Activated T-cell treated with anti-CD3 and anti-CD28 coated beads, Interleukin-2, amount 50 U/mL, for 4 hours (primary cell): ENCODE measurements at regions not wholly inside any gene's neighbourhood (a gene's known extent, or its start where the extent isn't known, plus 50 kb on each side); places are given as distances from the start of the nearest gene placed in this dataset.

Experiments
- ATAC-seq, 2 donors: fragments of 200-7000 bp; cut with Tn5 transposase; one replicate each; pipeline ENCODE4 v1.10.0; 2021
- DNase-seq: peaks from one replicate; pipeline ENCODE4 v3.0.0-alpha.2; 2020
- H3K27me3 Mint-ChIP-seq: one replicate; pipeline ENCODE4 v1.8.0; 2021; ENCODE audit warnings: low read depth, mixed read lengths
- H3K36me3 Mint-ChIP-seq: one replicate; pipeline ENCODE4 v1.8.0; 2022; ENCODE audit warnings: mixed read lengths; ENCODE audit not compliant: insufficient read depth
- H3K4me1 Mint-ChIP-seq: one replicate; pipeline ENCODE4 v1.8.0; 2021; ENCODE audit warnings: low read depth, mixed read lengths
- H3K4me3 Mint-ChIP-seq: one replicate; pipeline ENCODE4 v1.8.0; 2021; ENCODE audit warnings: mild to moderate bottlenecking, moderate library complexity, mixed read lengths
- H3K9me3 Mint-ChIP-seq: one replicate; pipeline ENCODE4 v1.8.0; 2021; ENCODE audit warnings: mixed read lengths

GRCh38 chr16:86806181-86806837, 228.0 kb downstream of the FOXL1 start:
- Mint-ChIP-seq H3K4me3 (no peak overlapping the region), H3K36me3 (no peaks in the 10 kb centered on the region), H3K4me1 (no peaks in the 10 kb centered on the region), H3K27me3 (peaks cover 13% of the 10 kb centered on the region), H3K9me3 (no peaks in the 10 kb centered on the region)
- DNase-seq (no peak), ATAC-seq (no peak)

GRCh38 chr16:86806838-86807351, 228.5 kb downstream of the FOXL1 start:
- Mint-ChIP-seq H3K4me1 (no peaks in the 10 kb centered on the region), H3K9me3 (no peaks in the 10 kb centered on the region), H3K36me3 (no peaks in the 10 kb centered on the region), H3K27me3 (peaks cover 13% of the 10 kb centered on the region), H3K4me3 (no peak overlapping the region)
- no peak for ATAC-seq
- no peak for DNase-seq

GRCh38 chr16:86808863-86809444, 230.6 kb downstream of the FOXL1 start:
- Mint-ChIP-seq H3K9me3 (no peaks in the 10 kb centered on the region), H3K4me3 (no peak overlapping the region), H3K4me1 (no peaks in the 10 kb centered on the region), H3K36me3 (no peaks in the 10 kb centered on the region), H3K27me3 (peaks cover 13% of the 10 kb centered on the region)
- ATAC-seq = no peak
- no peak for DNase-seq

GRCh38 chr16:86809458-86809955, 231.2 kb downstream of the FOXL1 start:
- Mint-ChIP-seq H3K36me3 (no peaks in the 10 kb centered on the region), H3K4me1 (no peaks in the 10 kb centered on the region), H3K9me3 (no peaks in the 10 kb centered on the region), H3K27me3 (peaks cover 9% of the 10 kb centered on the region), H3K4me3 (no peak overlapping the region)
- DNase-seq (no peak), ATAC-seq (no peak)

GRCh38 chr16:86810062-86810461, 231.7 kb downstream of the FOXL1 start:
- Mint-ChIP-seq H3K27me3 (peaks cover 9% of the 10 kb centered on the region), H3K9me3 (no peaks in the 10 kb centered on the region), H3K36me3 (no peaks in the 10 kb centered on the region)

GRCh38 chr16:86812363-86812970, 234.1 kb downstream of the FOXL1 start:
- H3K9me3 Mint-ChIP-seq = no peaks in the 10 kb centered on the region
- DNase-seq = no peak

More at GRCh38 chr16:86810062-86810461, 231.7 kb downstream of the FOXL1 start:
- no peak for ATAC-seq
- H3K4me1 Mint-ChIP-seq = no peaks in the 10 kb centered on the region
- H3K4me3 Mint-ChIP-seq = no peak overlapping the region
- no peak for DNase-seq

GRCh38 chr16:86814256-86814655, 235.9 kb downstream of the FOXL1 start:
- peaks cover 12% of the 10 kb centered on the region for H3K27me3 Mint-ChIP-seq
- DNase-seq = no peak
- H3K36me3 Mint-ChIP-seq = no peaks in the 10 kb centered on the region
- ATAC-seq = no peak
- H3K4me1 Mint-ChIP-seq = no peaks in the 10 kb centered on the region
- no peak overlapping the region for H3K4me3 Mint-ChIP-seq
- no peaks in the 10 kb centered on the region for H3K9me3 Mint-ChIP-seq

More at GRCh38 chr16:86812363-86812970, 234.1 kb downstream of the FOXL1 start:
- H3K4me3 Mint-ChIP-seq = no peak overlapping the region
- peaks cover 5% of the 10 kb centered on the region for H3K27me3 Mint-ChIP-seq
- no peak for ATAC-seq
- H3K36me3 Mint-ChIP-seq = no peaks in the 10 kb centered on the region
- H3K4me1 Mint-ChIP-seq = no peaks in the 10 kb centered on the region

- H3K4me1 Mint-ChIP-seq = no peaks in the 10 kb centered on the region
- no peak overlapping the region for H3K4me3 Mint-ChIP-seq
- H3K36me3 Mint-ChIP-seq = no peaks in the 10 kb centered on the region
- H3K9me3 Mint-ChIP-seq = no peaks in the 10 kb centered on the region
- ATAC-seq (no peak), DNase-seq (no peak)
- peaks cover 11% of the 10 kb centered on the region for H3K27me3 Mint-ChIP-seq
Observed at GRCh38 chr16:86816930-86817625, 238.7 kb downstream of the FOXL1 start.

- Mint-ChIP-seq H3K36me3 (no peaks in the 10 kb centered on the region), H3K4me3 (no peak overlapping the region), H3K4me1 (no peaks in the 10 kb centered on the region), H3K9me3 (no peaks in the 10 kb centered on the region), H3K27me3 (peaks cover 15% of the 10 kb centered on the region)
- ATAC-seq = no peak
- no peak for DNase-seq
Observed at GRCh38 chr16:86818671-86819532, 240.6 kb downstream of the FOXL1 start.

- peaks cover 15% of the 10 kb centered on the region for H3K27me3 Mint-ChIP-seq
- no peaks in the 10 kb centered on the region for H3K9me3 Mint-ChIP-seq
- no peak overlapping the region for H3K4me3 Mint-ChIP-seq
- ATAC-seq (no peak), DNase-seq (no peak)
- no peaks in the 10 kb centered on the region for H3K36me3 Mint-ChIP-seq
- no peaks in the 10 kb centered on the region for H3K4me1 Mint-ChIP-seq
Observed at GRCh38 chr16:86819533-86819892, 241.2 kb downstream of the FOXL1 start.

GRCh38 chr16:86821895-86822294, 243.5 kb downstream of the FOXL1 start:
- H3K4me1 Mint-ChIP-seq = no peaks in the 10 kb centered on the region
- no peak overlapping the region for H3K4me3 Mint-ChIP-seq
- no peaks in the 10 kb centered on the region for H3K9me3 Mint-ChIP-seq
- H3K27me3 Mint-ChIP-seq = peaks cover 31% of the 10 kb centered on the region
- H3K36me3 Mint-ChIP-seq = no peaks in the 10 kb centered on the region
- DNase-seq (no peak), ATAC-seq (no peak)

- Mint-ChIP-seq H3K27me3 (peaks cover 36% of the 10 kb centered on the region), H3K4me3 (no peak overlapping the region), H3K9me3 (no peaks in the 10 kb centered on the region), H3K36me3 (no peaks in the 10 kb centered on the region), H3K4me1 (no peaks in the 10 kb centered on the region)
- ATAC-seq = no peak
- DNase-seq = no peak
Observed at GRCh38 chr16:86823125-86823524, 244.8 kb downstream of the FOXL1 start.

- Mint-ChIP-seq H3K36me3 (no peaks in the 10 kb centered on the region), H3K4me1 (no peaks in the 10 kb centered on the region), H3K4me3 (no peak overlapping the region), H3K27me3 (peaks cover 37% of the 10 kb centered on the region), H3K9me3 (no peaks in the 10 kb centered on the region)
- ATAC-seq (no peak), DNase-seq (no peak)
Observed at GRCh38 chr16:86823888-86824671, 245.7 kb downstream of the FOXL1 start.
